GM18505 (cell line): ENCODE measurements at regions not wholly inside any gene's neighbourhood (a gene's known extent, or its start where the extent isn't known, plus 50 kb on each side); places are given as distances from the start of the nearest gene placed in this dataset.

ENCODE experiments used
- ATAC-seq: cut with Tn5 transposase; IDR thresholded peaks from one replicate; pipeline ENCODE4 v1.9.1; 2021; ENCODE audit not compliant: unreplicated experiment
- POLR2A ChIP-seq: IDR thresholded peaks from 4 replicates; pipeline ENCODE4 v1.6.1; 2011; ENCODE audit warnings: borderline replicate concordance; ENCODE audit not compliant: insufficient read depth, insufficient read length; ENCODE audit errors: extremely low read depth

GRCh38 chr1:209260136-209260535, 323.4 kb upstream of the CAMK1G start:
- no peak for TF ChIP-seq POLR2A

GRCh38 chr1:209262631-209263030, 320.9 kb upstream of the CAMK1G start:
- no peak for TF ChIP-seq POLR2A
- ATAC-seq = no peak

More at GRCh38 chr1:209260136-209260535, 323.4 kb upstream of the CAMK1G start:
- ATAC-seq = no peak

GRCh38 chr1:209265301-209265700, 318.2 kb upstream of the CAMK1G start:
- ATAC-seq = no peak
- no peak for TF ChIP-seq POLR2A

GRCh38 chr1:209266590-209267205, 316.8 kb upstream of the CAMK1G start:
- no peak for TF ChIP-seq POLR2A
- ATAC-seq = no peak

GRCh38 chr1:209267968-209268367, 315.5 kb upstream of the CAMK1G start:
- TF ChIP-seq POLR2A = no peak
- no peak for ATAC-seq

- TF ChIP-seq POLR2A = no peak
- no peak for ATAC-seq
These were observed 315.0 kb upstream of the CAMK1G start for GRCh38 chr1:209268479-209268878.

- ATAC-seq = no peak
- no peak for TF ChIP-seq POLR2A
These were observed 307.2 kb upstream of the CAMK1G start for GRCh38 chr1:209276321-209276720.

GRCh38 chr1:209277662-209278061, 305.9 kb upstream of the CAMK1G start:
- ATAC-seq = no peak
- TF ChIP-seq POLR2A = no peak

- ATAC-seq = no peak
These were observed 291.8 kb upstream of the CAMK1G start for GRCh38 chr1:209291715-209292114.

GRCh38 chr1:209302779-209303568, 280.5 kb upstream of the CAMK1G start:
- TF ChIP-seq POLR2A = no peak
- no peak for ATAC-seq

More at GRCh38 chr1:209291715-209292114, 291.8 kb upstream of the CAMK1G start:
- no peak for TF ChIP-seq POLR2A

GRCh38 chr1:209304166-209304565, 279.3 kb upstream of the CAMK1G start:
- TF ChIP-seq POLR2A = no peak
- no peak for ATAC-seq

GRCh38 chr1:209305221-209305954, 278.1 kb upstream of the CAMK1G start:
- TF ChIP-seq POLR2A = no peak
- no peak for ATAC-seq

- no peak for TF ChIP-seq POLR2A
- ATAC-seq = no peak
These were observed 275.7 kb upstream of the CAMK1G start for GRCh38 chr1:209307846-209308245.

GRCh38 chr1:209309198-209309597, 274.3 kb upstream of the CAMK1G start:
- no peak for TF ChIP-seq POLR2A
- ATAC-seq = no peak

- no peak for ATAC-seq
- no peak for TF ChIP-seq POLR2A
These were observed 271.7 kb upstream of the CAMK1G start for GRCh38 chr1:209311770-209312169.

GRCh38 chr1:209316929-209317328, 266.6 kb upstream of the CAMK1G start:
- no peak for TF ChIP-seq POLR2A
- no peak for ATAC-seq
